Endodermal cell (in vitro differentiated cells): ENCODE measurements at regions not wholly inside any gene's neighbourhood (a gene's known extent, or its start where the extent isn't known, plus 50 kb on each side); places are given as distances from the start of the nearest gene placed in this dataset.

Source experiments
- DNase-seq: peaks from one replicate; pipeline ENCODE4 v3.0.0-alpha.2; 2017
- H3K27ac ChIP-seq: 2 replicates; pipeline ENCODE4 v1.5.1; 2013; ENCODE audit warnings: mild to moderate bottlenecking, low read depth, low read length, moderate library complexity
- H3K27me3 ChIP-seq: 2 replicates; pipeline ENCODE4 v1.6.1; 2013; ENCODE audit warnings: mild to moderate bottlenecking, low read length, moderate library complexity; ENCODE audit not compliant: insufficient read depth, control insufficient read depth, poor library complexity, severe bottlenecking
- H3K36me3 ChIP-seq: 2 replicates; pipeline ENCODE4 v1.7.0; 2013; ENCODE audit warnings: mild to moderate bottlenecking, low read length, moderate library complexity; ENCODE audit not compliant: control insufficient read depth, insufficient read depth
- H3K4me1 ChIP-seq: one replicate; pipeline ENCODE4 v1.7.0; 2013; ENCODE audit warnings: low read length; ENCODE audit not compliant: control insufficient read depth, insufficient read depth
- H3K4me3 ChIP-seq: 2 replicates; pipeline ENCODE4 v1.5.1; 2013; ENCODE audit warnings: mild to moderate bottlenecking, low read length, moderate library complexity
- H3K9ac ChIP-seq: 2 replicates; pipeline ENCODE4 v1.6.1; 2013; ENCODE audit warnings: mild to moderate bottlenecking, low read length, moderate library complexity; ENCODE audit not compliant: poor library complexity, severe bottlenecking; ENCODE audit errors: extremely low read depth
- H3K9me3 ChIP-seq: 2 replicates; pipeline ENCODE4 v1.6.1; 2013; ENCODE audit warnings: mild to moderate bottlenecking, low read length, moderate library complexity; ENCODE audit not compliant: control insufficient read depth
- H3K27ac Mint-ChIP-seq: 2 replicates; pipeline ENCODE4 v1.8.0; 2020; ENCODE audit warnings: mixed read lengths
- H3K27me3 Mint-ChIP-seq: 2 replicates; pipeline ENCODE4 v1.8.0; 2021; ENCODE audit warnings: mild to moderate bottlenecking, mixed read lengths; ENCODE audit not compliant: insufficient read depth
- H3K36me3 Mint-ChIP-seq: 2 replicates; pipeline ENCODE4 v1.8.0; 2020; ENCODE audit warnings: low read depth, mixed read lengths
- H3K4me1 Mint-ChIP-seq: 2 replicates; pipeline ENCODE4 v1.8.0; 2020; ENCODE audit warnings: mixed read lengths
- H3K4me3 Mint-ChIP-seq: 2 replicates; pipeline ENCODE4 v1.8.0; 2020; ENCODE audit warnings: mild to moderate bottlenecking, moderate library complexity, mixed read lengths
- H3K9me3 Mint-ChIP-seq: 2 replicates; pipeline ENCODE4 v1.8.0; 2020; ENCODE audit warnings: mild to moderate bottlenecking, mixed read lengths
- CTCF ChIP-seq: fragments of 200-600 bp; sonication (generic); conservative IDR thresholded peaks from 2 replicates; pipeline ENCODE4 v1.5.0; 2021; ENCODE audit warnings: antibody characterized with exemption, mild to moderate bottlenecking
- WGBS, 2 experiments: methylation state at CpG; one replicate each; pipeline versions ENCODE4 v1.1.5 to v1.1.7; 2013; ENCODE audit warnings: missing lambda C conversion rate in 2 of 2, mixed read lengths in 1 of 2; ENCODE audit not compliant: insufficient coverage in 1 of 2, insufficient read length in 1 of 2; 5-methylcytosine and 5-hydroxymethylcytosine counted together

GRCh38 chr6:105936972-105937371, 149.2 kb upstream of the PRDM1 start:
- no peak for DNase-seq
- no peak overlapping the region for H3K9ac ChIP-seq
- H3K4me3 ChIP-seq: peak overlapping the region; percentile 58
- H3K27me3 ChIP-seq: no peaks in the 10 kb centered on the region
- no peak overlapping the region for H3K27ac ChIP-seq
- no peak overlapping the region for H3K4me3 Mint-ChIP-seq
- peaks cover 5% of the 10 kb centered on the region for H3K9me3 ChIP-seq
- 69 to 83% methylated on average over 2 of the region's 2 CpGs for WGBS, 2 experiments
- H3K4me1 Mint-ChIP-seq: peaks cover 35% of the 10 kb centered on the region
- no peak overlapping the region for H3K27ac Mint-ChIP-seq
- H3K27me3 Mint-ChIP-seq: no peaks in the 10 kb centered on the region
- no peaks in the 10 kb centered on the region for H3K36me3 Mint-ChIP-seq
- no peaks in the 10 kb centered on the region for H3K9me3 Mint-ChIP-seq
- no peaks in the 10 kb centered on the region for H3K36me3 ChIP-seq
- peaks cover 7% of the 10 kb centered on the region for H3K4me1 ChIP-seq
- no peak for TF ChIP-seq CTCF

- Mint-ChIP-seq H3K4me3 (no peak overlapping the region), H3K27ac (no peak overlapping the region), H3K4me1 (peaks cover 22% of the 10 kb centered on the region), H3K36me3 (no peaks in the 10 kb centered on the region), H3K9me3 (no peaks in the 10 kb centered on the region), H3K27me3 (no peaks in the 10 kb centered on the region)
- Histone ChIP-seq H3K9me3 (peaks cover 5% of the 10 kb centered on the region), H3K4me1 (peaks cover 4% of the 10 kb centered on the region), H3K27me3 (no peaks in the 10 kb centered on the region), H3K36me3 (no peaks in the 10 kb centered on the region), H3K9ac (no peak overlapping the region), H3K27ac (no peak overlapping the region), H3K4me3 (no peak overlapping the region)
- 87 to 96% methylated on average over 3 to 4 of the region's 4 CpGs for WGBS, 2 experiments
- TF ChIP-seq CTCF: no peak
- DNase-seq: no peak
These were observed 150.7 kb upstream of the PRDM1 start for GRCh38 chr6:105935416-105935815.

- no peak overlapping the region for H3K9ac ChIP-seq
- Mint-ChIP-seq H3K27me3 (no peaks in the 10 kb centered on the region), H3K27ac (no peak overlapping the region), H3K4me1 (peaks cover 23% of the 10 kb centered on the region), H3K4me3 (no peak overlapping the region), H3K9me3 (no peaks in the 10 kb centered on the region), H3K36me3 (no peaks in the 10 kb centered on the region)
- no peaks in the 10 kb centered on the region for H3K27me3 ChIP-seq
- DNase-seq: no peak
- H3K36me3 ChIP-seq: no peaks in the 10 kb centered on the region
- no peak overlapping the region for H3K27ac ChIP-seq
- peaks cover 5% of the 10 kb centered on the region for H3K9me3 ChIP-seq
- no peak overlapping the region for H3K4me3 ChIP-seq
- H3K4me1 ChIP-seq: peaks cover 4% of the 10 kb centered on the region
- no peak for TF ChIP-seq CTCF
- WGBS, 2 experiments: 93 to 100% methylated on average over 3 to 5 of the region's 5 CpGs
These were observed 151.4 kb upstream of the PRDM1 start for GRCh38 chr6:105934708-105935107.
